ENCODE measurements at regions not wholly inside any gene's neighbourhood (a gene's known extent, or its start where the extent isn't known, plus 50 kb on each side); places are given as distances from the start of the nearest gene placed in this dataset.
"Not testable (repeated sequence)": the region's sequence is repeated elsewhere in the genome, so short reads cannot be mapped to it uniquely, and the experiment has no call there.

- no peak for DNase-seq
Observed at GRCh38 chr16:77488652-77489051, 53.8 kb upstream of the ADAMTS18 start.

- DNase-seq = no peak
Observed at GRCh38 chr16:77491091-77491490, 56.3 kb upstream of the ADAMTS18 start.

GRCh38 chr16:77496934-77497333 lies 62.1 kb upstream of the ADAMTS18 start:
- DNase-seq = no peak

- DNase-seq = no peak
Observed at GRCh38 chr16:77499373-77500285, 64.8 kb upstream of the ADAMTS18 start.

- DNase-seq = no peak
Observed at GRCh38 chr16:77500286-77500598, 65.4 kb upstream of the ADAMTS18 start.

GRCh38 chr16:77500934-77501664 lies 66.3 kb upstream of the ADAMTS18 start:
- DNase-seq = no peak

- peak; percentile 45 to 49 for DNase-seq
Observed at GRCh38 chr16:77502448-77502847, 67.6 kb upstream of the ADAMTS18 start.

GRCh38 chr16:77506492-77506891 lies 71.7 kb upstream of the ADAMTS18 start:
- not testable (repeated sequence) for DNase-seq

- DNase-seq = no peak
Observed at GRCh38 chr16:77509051-77509450, 74.2 kb upstream of the ADAMTS18 start.

- DNase-seq = peak in 1 of 2 experiments; percentile 42
Observed at GRCh38 chr16:77509796-77510195, 75.0 kb upstream of the ADAMTS18 start.

GRCh38 chr16:77511053-77511452 lies 76.2 kb upstream of the ADAMTS18 start:
- peak in 1 of 2 experiments; percentile 87 for DNase-seq

GRCh38 chr16:77514500-77515220 lies 79.8 kb upstream of the ADAMTS18 start:
- DNase-seq = no peak

GRCh38 chr16:77525226-77525625 lies 90.4 kb upstream of the ADAMTS18 start:
- DNase-seq = not testable (repeated sequence)

- DNase-seq = no peak
Observed at GRCh38 chr16:77531752-77532151, 96.9 kb upstream of the ADAMTS18 start.

GRCh38 chr16:77536809-77537208 lies 102.0 kb upstream of the ADAMTS18 start:
- no peak for DNase-seq

- no peak for DNase-seq
Observed at GRCh38 chr16:77539421-77540034, 104.7 kb upstream of the ADAMTS18 start.

- DNase-seq = no peak
Observed at GRCh38 chr16:77540646-77541045, 105.8 kb upstream of the ADAMTS18 start.

GRCh38 chr16:77541165-77541564 lies 106.3 kb upstream of the ADAMTS18 start:
- no peak for DNase-seq

- DNase-seq = no peak
Observed at GRCh38 chr16:77548151-77548550, 113.3 kb upstream of the ADAMTS18 start.

- DNase-seq = no peak
Observed at GRCh38 chr16:77548766-77549165, 113.9 kb upstream of the ADAMTS18 start.

- no peak for DNase-seq
Observed at GRCh38 chr16:77549876-77550275, 115.0 kb upstream of the ADAMTS18 start.

GRCh38 chr16:77551357-77551756 lies 116.5 kb upstream of the ADAMTS18 start:
- DNase-seq = no peak

- no peak for DNase-seq
Observed at GRCh38 chr16:77553130-77553529, 118.3 kb upstream of the ADAMTS18 start.
